GM23338 (cell line): ENCODE measurements at regions not wholly inside any gene's neighbourhood (a gene's known extent, or its start where the extent isn't known, plus 50 kb on each side); places are given as distances from the start of the nearest gene placed in this dataset.

Source experiments
- CREB1 ChIP-seq: fragments of 250-450 bp; sonication (Bioruptor Pico); IDR thresholded peaks from 2 replicates; pipeline ENCODE4 v1.5.0; 2020; ENCODE audit warnings: low read depth, mild to moderate bottlenecking, moderate library complexity
- EZH2 ChIP-seq: fragments of 200-600 bp; sonication (generic); IDR thresholded peaks from one replicate; pipeline ENCODE4 v1.8.0; 2017; ENCODE audit warnings: antibody characterized with exemption, mild to moderate bottlenecking, low read depth; ENCODE audit not compliant: unreplicated experiment
- EZH2phosphoT487 ChIP-seq: fragments of 200-600 bp; sonication (generic); IDR thresholded peaks from one replicate; pipeline ENCODE4 v1.8.1; 2018; ENCODE audit warnings: antibody characterized with exemption; ENCODE audit not compliant: unreplicated experiment
- JUNB ChIP-seq: IDR thresholded peaks from one replicate; pipeline ENCODE4 v1.6.1; 2016; ENCODE audit warnings: antibody characterized with exemption; ENCODE audit not compliant: unreplicated experiment
- NANOG ChIP-seq: IDR thresholded peaks from 2 replicates; pipeline ENCODE4 v1.6.1; 2016; ENCODE audit warnings: antibody characterized with exemption, borderline replicate concordance
- POLR2AphosphoS5 ChIP-seq: IDR thresholded peaks from 2 replicates; pipeline ENCODE4 v1.6.1; 2016; ENCODE audit warnings: antibody characterized with exemption, low read depth
- STAT1 ChIP-seq: IDR thresholded peaks from one replicate; pipeline ENCODE4 v1.6.1; 2016; ENCODE audit warnings: antibody characterized with exemption; ENCODE audit not compliant: unreplicated experiment
- ZNF114 ChIP-seq: fragments of 250-450 bp; sonication (Bioruptor Pico); IDR thresholded peaks from 2 replicates; pipeline ENCODE4 v1.5.0; 2020; ENCODE audit warnings: mild to moderate bottlenecking, moderate library complexity
- ZNF331 ChIP-seq: fragments of 250-450 bp; sonication (Bioruptor Pico); IDR thresholded peaks from 2 replicates; pipeline ENCODE4 v1.5.0; 2020; ENCODE audit warnings: low read depth, mild to moderate bottlenecking, moderate library complexity
- TF ChIP-seq, protein P1 (sequence below), 2 experiments: fragments of 200-600 bp in 1 of 2; sonication (generic) in 1 of 2; conservative IDR thresholded peaks; 2 replicates each; pipeline versions ENCODE4 v1.5.1 to v1.6.1; 2016 to 2017; ENCODE audit warnings: antibody characterized with exemption in 2 of 2, low read depth in 2 of 2, mild to moderate bottlenecking in 2 of 2, moderate library complexity in 1 of 2
- TF ChIP-seq, protein P2 (sequence below): IDR thresholded peaks from one replicate; pipeline ENCODE4 v1.6.1; 2018; ENCODE audit warnings: antibody characterized with exemption; ENCODE audit not compliant: unreplicated experiment
- TF ChIP-seq, protein P3 (sequence below): IDR thresholded peaks from 2 replicates; pipeline ENCODE4 v1.6.1; 2016; ENCODE audit warnings: antibody characterized with exemption
- TF ChIP-seq, protein P4 (sequence below): fragments of 250-450 bp; sonication (Bioruptor Pico); IDR thresholded peaks from 2 replicates; pipeline ENCODE4 v1.5.0; 2020; ENCODE audit warnings: mild to moderate bottlenecking, moderate library complexity

DNA sequence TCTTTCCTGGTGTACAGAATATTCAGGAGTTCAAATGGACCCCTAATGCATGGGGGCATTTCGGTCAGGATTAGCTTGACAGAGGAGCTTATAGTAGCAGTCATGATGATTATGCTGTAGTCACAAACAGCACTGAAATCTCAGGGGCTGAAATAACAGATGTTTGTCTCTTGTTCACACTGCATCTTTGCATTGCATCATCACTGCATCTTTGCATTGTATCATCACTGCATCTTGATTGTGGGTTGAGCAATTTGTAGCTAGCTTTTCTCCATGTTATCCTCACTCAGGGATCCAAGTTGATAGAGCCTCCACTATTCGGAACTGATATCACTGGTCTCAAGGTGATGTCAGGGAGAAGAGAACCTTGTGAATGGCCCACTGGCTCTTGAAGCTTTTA is 160.9 kb downstream of the GATB start:
- TF ChIP-seq, protein P1, sequence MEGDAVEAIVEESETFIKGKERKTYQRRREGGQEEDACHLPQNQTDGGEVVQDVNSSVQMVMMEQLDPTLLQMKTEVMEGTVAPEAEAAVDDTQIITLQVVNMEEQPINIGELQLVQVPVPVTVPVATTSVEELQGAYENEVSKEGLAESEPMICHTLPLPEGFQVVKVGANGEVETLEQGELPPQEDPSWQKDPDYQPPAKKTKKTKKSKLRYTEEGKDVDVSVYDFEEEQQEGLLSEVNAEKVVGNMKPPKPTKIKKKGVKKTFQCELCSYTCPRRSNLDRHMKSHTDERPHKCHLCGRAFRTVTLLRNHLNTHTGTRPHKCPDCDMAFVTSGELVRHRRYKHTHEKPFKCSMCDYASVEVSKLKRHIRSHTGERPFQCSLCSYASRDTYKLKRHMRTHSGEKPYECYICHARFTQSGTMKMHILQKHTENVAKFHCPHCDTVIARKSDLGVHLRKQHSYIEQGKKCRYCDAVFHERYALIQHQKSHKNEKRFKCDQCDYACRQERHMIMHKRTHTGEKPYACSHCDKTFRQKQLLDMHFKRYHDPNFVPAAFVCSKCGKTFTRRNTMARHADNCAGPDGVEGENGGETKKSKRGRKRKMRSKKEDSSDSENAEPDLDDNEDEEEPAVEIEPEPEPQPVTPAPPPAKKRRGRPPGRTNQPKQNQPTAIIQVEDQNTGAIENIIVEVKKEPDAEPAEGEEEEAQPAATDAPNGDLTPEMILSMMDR (conservative IDR thresholded peaks at IDR 0.05; ENCODE audit: low read depth in 2 of 2), result no peak
- TF ChIP-seq CREB1 (CRISPR knock-in tag) (no peak), POLR2AphosphoS5 (no peak), EZH2 (no peak), EZH2phosphoT487 (no peak), ZNF114 (CRISPR knock-in tag) (no peak), JUNB (no peak), STAT1 (no peak), NANOG (no peak), ZNF331 (CRISPR knock-in tag) (no peak)
- TF ChIP-seq, protein P2, sequence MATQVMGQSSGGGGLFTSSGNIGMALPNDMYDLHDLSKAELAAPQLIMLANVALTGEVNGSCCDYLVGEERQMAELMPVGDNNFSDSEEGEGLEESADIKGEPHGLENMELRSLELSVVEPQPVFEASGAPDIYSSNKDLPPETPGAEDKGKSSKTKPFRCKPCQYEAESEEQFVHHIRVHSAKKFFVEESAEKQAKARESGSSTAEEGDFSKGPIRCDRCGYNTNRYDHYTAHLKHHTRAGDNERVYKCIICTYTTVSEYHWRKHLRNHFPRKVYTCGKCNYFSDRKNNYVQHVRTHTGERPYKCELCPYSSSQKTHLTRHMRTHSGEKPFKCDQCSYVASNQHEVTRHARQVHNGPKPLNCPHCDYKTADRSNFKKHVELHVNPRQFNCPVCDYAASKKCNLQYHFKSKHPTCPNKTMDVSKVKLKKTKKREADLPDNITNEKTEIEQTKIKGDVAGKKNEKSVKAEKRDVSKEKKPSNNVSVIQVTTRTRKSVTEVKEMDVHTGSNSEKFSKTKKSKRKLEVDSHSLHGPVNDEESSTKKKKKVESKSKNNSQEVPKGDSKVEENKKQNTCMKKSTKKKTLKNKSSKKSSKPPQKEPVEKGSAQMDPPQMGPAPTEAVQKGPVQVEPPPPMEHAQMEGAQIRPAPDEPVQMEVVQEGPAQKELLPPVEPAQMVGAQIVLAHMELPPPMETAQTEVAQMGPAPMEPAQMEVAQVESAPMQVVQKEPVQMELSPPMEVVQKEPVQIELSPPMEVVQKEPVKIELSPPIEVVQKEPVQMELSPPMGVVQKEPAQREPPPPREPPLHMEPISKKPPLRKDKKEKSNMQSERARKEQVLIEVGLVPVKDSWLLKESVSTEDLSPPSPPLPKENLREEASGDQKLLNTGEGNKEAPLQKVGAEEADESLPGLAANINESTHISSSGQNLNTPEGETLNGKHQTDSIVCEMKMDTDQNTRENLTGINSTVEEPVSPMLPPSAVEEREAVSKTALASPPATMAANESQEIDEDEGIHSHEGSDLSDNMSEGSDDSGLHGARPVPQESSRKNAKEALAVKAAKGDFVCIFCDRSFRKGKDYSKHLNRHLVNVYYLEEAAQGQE, result no peak
- TF ChIP-seq, protein P3, sequence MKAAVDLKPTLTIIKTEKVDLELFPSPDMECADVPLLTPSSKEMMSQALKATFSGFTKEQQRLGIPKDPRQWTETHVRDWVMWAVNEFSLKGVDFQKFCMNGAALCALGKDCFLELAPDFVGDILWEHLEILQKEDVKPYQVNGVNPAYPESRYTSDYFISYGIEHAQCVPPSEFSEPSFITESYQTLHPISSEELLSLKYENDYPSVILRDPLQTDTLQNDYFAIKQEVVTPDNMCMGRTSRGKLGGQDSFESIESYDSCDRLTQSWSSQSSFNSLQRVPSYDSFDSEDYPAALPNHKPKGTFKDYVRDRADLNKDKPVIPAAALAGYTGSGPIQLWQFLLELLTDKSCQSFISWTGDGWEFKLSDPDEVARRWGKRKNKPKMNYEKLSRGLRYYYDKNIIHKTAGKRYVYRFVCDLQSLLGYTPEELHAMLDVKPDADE, result no peak
- TF ChIP-seq, protein P4, sequence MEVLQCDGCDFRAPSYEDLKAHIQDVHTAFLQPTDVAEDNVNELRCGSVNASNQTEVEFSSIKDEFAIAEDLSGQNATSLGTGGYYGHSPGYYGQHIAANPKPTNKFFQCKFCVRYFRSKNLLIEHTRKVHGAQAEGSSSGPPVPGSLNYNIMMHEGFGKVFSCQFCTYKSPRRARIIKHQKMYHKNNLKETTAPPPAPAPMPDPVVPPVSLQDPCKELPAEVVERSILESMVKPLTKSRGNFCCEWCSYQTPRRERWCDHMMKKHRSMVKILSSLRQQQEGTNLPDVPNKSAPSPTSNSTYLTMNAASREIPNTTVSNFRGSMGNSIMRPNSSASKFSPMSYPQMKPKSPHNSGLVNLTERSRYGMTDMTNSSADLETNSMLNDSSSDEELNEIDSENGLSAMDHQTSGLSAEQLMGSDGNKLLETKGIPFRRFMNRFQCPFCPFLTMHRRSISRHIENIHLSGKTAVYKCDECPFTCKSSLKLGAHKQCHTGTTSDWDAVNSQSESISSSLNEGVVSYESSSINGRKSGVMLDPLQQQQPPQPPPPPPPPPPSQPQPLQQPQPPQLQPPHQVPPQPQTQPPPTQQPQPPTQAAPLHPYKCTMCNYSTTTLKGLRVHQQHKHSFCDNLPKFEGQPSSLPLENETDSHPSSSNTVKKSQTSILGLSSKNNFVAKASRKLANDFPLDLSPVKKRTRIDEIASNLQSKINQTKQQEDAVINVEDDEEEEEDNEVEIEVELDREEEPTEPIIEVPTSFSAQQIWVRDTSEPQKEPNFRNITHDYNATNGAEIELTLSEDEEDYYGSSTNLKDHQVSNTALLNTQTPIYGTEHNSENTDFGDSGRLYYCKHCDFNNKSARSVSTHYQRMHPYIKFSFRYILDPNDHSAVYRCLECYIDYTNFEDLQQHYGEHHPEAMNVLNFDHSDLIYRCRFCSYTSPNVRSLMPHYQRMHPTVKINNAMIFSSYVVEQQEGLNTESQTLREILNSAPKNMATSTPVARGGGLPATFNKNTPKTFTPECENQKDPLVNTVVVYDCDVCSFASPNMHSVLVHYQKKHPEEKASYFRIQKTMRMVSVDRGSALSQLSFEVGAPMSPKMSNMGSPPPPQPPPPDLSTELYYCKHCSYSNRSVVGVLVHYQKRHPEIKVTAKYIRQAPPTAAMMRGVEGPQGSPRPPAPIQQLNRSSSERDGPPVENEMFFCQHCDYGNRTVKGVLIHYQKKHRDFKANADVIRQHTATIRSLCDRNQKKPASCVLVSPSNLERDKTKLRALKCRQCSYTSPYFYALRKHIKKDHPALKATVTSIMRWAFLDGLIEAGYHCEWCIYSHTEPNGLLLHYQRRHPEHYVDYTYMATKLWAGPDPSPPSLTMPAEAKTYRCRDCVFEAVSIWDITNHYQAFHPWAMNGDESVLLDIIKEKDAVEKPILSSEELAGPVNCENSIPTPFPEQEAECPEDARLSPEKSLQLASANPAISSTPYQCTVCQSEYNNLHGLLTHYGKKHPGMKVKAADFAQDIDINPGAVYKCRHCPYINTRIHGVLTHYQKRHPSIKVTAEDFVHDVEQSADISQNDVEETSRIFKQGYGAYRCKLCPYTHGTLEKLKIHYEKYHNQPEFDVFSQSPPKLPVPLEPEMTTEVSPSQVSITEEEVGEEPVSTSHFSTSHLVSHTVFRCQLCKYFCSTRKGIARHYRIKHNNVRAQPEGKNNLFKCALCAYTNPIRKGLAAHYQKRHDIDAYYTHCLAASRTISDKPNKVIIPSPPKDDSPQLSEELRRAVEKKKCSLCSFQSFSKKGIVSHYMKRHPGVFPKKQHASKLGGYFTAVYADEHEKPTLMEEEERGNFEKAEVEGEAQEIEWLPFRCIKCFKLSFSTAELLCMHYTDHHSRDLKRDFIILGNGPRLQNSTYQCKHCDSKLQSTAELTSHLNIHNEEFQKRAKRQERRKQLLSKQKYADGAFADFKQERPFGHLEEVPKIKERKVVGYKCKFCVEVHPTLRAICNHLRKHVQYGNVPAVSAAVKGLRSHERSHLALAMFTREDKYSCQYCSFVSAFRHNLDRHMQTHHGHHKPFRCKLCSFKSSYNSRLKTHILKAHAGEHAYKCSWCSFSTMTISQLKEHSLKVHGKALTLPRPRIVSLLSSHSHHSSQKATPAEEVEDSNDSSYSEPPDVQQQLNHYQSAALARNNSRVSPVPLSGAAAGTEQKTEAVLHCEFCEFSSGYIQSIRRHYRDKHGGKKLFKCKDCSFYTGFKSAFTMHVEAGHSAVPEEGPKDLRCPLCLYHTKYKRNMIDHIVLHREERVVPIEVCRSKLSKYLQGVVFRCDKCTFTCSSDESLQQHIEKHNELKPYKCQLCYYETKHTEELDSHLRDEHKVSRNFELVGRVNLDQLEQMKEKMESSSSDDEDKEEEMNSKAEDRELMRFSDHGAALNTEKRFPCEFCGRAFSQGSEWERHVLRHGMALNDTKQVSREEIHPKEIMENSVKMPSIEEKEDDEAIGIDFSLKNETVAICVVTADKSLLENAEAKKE (CRISPR knock-in tag), result no peak
